ENCODE measurements at regions not wholly inside any gene's neighbourhood (a gene's known extent, or its start where the extent isn't known, plus 50 kb on each side); places are given as distances from the start of the nearest gene placed in this dataset.
"Not testable (repeated sequence)": the region's sequence is repeated elsewhere in the genome, so short reads cannot be mapped to it uniquely, and the experiment has no call there.

- H3K27me3 ChIP-seq (replicated peaks): no peaks in the 10 kb centered on the region
- DNase-seq (ENCODE audit: low read depth in 1 of 2, low spot score in 2 of 2): no peak
- H3K36me3 ChIP-seq: no peaks in the 10 kb centered on the region
- H3K9me3 ChIP-seq (replicated peaks): no peaks in the 10 kb centered on the region; the same call in 1 of the 2 replicates
- H3K27ac ChIP-seq: no peak overlapping the region
- no peak overlapping the region for H3K4me3 ChIP-seq
- H3K4me1 ChIP-seq (replicated peaks): no peaks in the 10 kb centered on the region
Measured at GRCh38 chr5:67636091-67636490, 439.5 kb upstream of the CD180 start.

- not testable (repeated sequence) for H3K9me3 ChIP-seq (replicated peaks); DNase-seq (ENCODE audit: low read depth in 1 of 2, low spot score in 2 of 2); H3K27ac ChIP-seq; H3K27me3 ChIP-seq (replicated peaks); H3K4me1 ChIP-seq (replicated peaks); H3K4me3 ChIP-seq; H3K36me3 ChIP-seq
Measured at GRCh38 chr5:67627079-67627478, 430.5 kb upstream of the CD180 start.

- no peak for DNase-seq (ENCODE audit: low read depth in 1 of 2, low spot score in 2 of 2)
- H3K27me3 ChIP-seq (replicated peaks): no peaks in the 10 kb centered on the region
- H3K36me3 ChIP-seq: no peaks in the 10 kb centered on the region
- H3K4me1 ChIP-seq (replicated peaks): no peaks in the 10 kb centered on the region
- H3K4me3 ChIP-seq: no peak overlapping the region
- no peak overlapping the region for H3K27ac ChIP-seq
- peaks cover 6% of the 10 kb centered on the region; the same call in 1 of the 2 replicates for H3K9me3 ChIP-seq (replicated peaks)
Measured at GRCh38 chr5:67623078-67623477, 426.5 kb upstream of the CD180 start.

- H3K9me3 ChIP-seq (replicated peaks): peaks cover 6% of the 10 kb centered on the region; the same call in 1 of the 2 replicates
- no peaks in the 10 kb centered on the region for H3K27me3 ChIP-seq (replicated peaks)
- H3K27ac ChIP-seq: no peak overlapping the region
- no peak for DNase-seq (ENCODE audit: low read depth in 1 of 2, low spot score in 2 of 2)
- no peaks in the 10 kb centered on the region for H3K4me1 ChIP-seq (replicated peaks)
- H3K36me3 ChIP-seq: no peaks in the 10 kb centered on the region
- H3K4me3 ChIP-seq: no peak overlapping the region
Measured at GRCh38 chr5:67620424-67621397, 424.1 kb upstream of the CD180 start.

GRCh38 chr5:67619636-67620035, 423.0 kb upstream of the CD180 start:
- no peak for DNase-seq (ENCODE audit: low read depth in 1 of 2, low spot score in 2 of 2)
- no peak overlapping the region for H3K27ac ChIP-seq
- no peaks in the 10 kb centered on the region for H3K36me3 ChIP-seq
- no peaks in the 10 kb centered on the region for H3K27me3 ChIP-seq (replicated peaks)
- H3K4me3 ChIP-seq: no peak overlapping the region
- H3K4me1 ChIP-seq (replicated peaks): no peaks in the 10 kb centered on the region
- H3K9me3 ChIP-seq (replicated peaks): peaks cover 6% of the 10 kb centered on the region; the same call in 1 of the 2 replicates

GRCh38 chr5:67619235-67619634, 422.6 kb upstream of the CD180 start:
- Histone ChIP-seq H3K9me3 (replicated peaks) (peaks cover 6% of the 10 kb centered on the region; the same call in 1 of the 2 replicates), H3K4me1 (replicated peaks) (no peaks in the 10 kb centered on the region), H3K4me3 (no peak overlapping the region), H3K36me3 (no peaks in the 10 kb centered on the region), H3K27ac (no peak overlapping the region), H3K27me3 (replicated peaks) (no peaks in the 10 kb centered on the region)
- no peak for DNase-seq (ENCODE audit: low read depth in 1 of 2, low spot score in 2 of 2)

- Histone ChIP-seq H3K9me3 (replicated peaks) (peaks cover 6% of the 10 kb centered on the region; the same call in 1 of the 2 replicates), H3K4me1 (replicated peaks) (no peaks in the 10 kb centered on the region)
- no peak for DNase-seq (ENCODE audit: low read depth in 1 of 2, low spot score in 2 of 2)
Measured at GRCh38 chr5:67617051-67617450, 420.5 kb upstream of the CD180 start.

GRCh38 chr5:67612961-67613360, 416.4 kb upstream of the CD180 start:
- Histone ChIP-seq H3K4me3 (no peak overlapping the region), H3K27ac (no peak overlapping the region), H3K36me3 (no peaks in the 10 kb centered on the region), H3K27me3 (replicated peaks) (no peaks in the 10 kb centered on the region), H3K9me3 (replicated peaks) (peaks cover under 1% of the 10 kb centered on the region; the same call in 1 of the 2 replicates), H3K4me1 (replicated peaks) (no peaks in the 10 kb centered on the region)
- DNase-seq (ENCODE audit: low read depth in 1 of 2, low spot score in 2 of 2): no peak

More at GRCh38 chr5:67617051-67617450, 420.5 kb upstream of the CD180 start:
- Histone ChIP-seq H3K36me3 (no peaks in the 10 kb centered on the region), H3K27me3 (replicated peaks) (no peaks in the 10 kb centered on the region), H3K4me3 (no peak overlapping the region), H3K27ac (no peak overlapping the region)

- Histone ChIP-seq H3K36me3 (no peaks in the 10 kb centered on the region), H3K4me3 (no peak overlapping the region), H3K27ac (no peak overlapping the region), H3K27me3 (replicated peaks) (no peaks in the 10 kb centered on the region), H3K4me1 (replicated peaks) (no peaks in the 10 kb centered on the region), H3K9me3 (replicated peaks) (peaks cover 11% of the 10 kb centered on the region)
- DNase-seq (ENCODE audit: low read depth in 1 of 2, low spot score in 2 of 2): no peak
Measured at GRCh38 chr5:67610186-67610912, 413.8 kb upstream of the CD180 start.

GRCh38 chr5:67607958-67608357, 411.4 kb upstream of the CD180 start:
- Histone ChIP-seq H3K27me3 (replicated peaks) (no peaks in the 10 kb centered on the region), H3K4me3 (no peak overlapping the region), H3K9me3 (replicated peaks) (peaks cover 11% of the 10 kb centered on the region; the same call in 1 of the 2 replicates), H3K36me3 (no peaks in the 10 kb centered on the region), H3K4me1 (replicated peaks) (no peaks in the 10 kb centered on the region), H3K27ac (no peak overlapping the region)
- no peak for DNase-seq (ENCODE audit: low read depth in 1 of 2, low spot score in 2 of 2)

GRCh38 chr5:67606586-67606947, 410.0 kb upstream of the CD180 start:
- peaks cover 11% of the 10 kb centered on the region; the same call in 1 of the 2 replicates for H3K9me3 ChIP-seq (replicated peaks)
- no peaks in the 10 kb centered on the region for H3K36me3 ChIP-seq
- no peaks in the 10 kb centered on the region for H3K27me3 ChIP-seq (replicated peaks)
- H3K4me3 ChIP-seq: no peak overlapping the region
- no peak overlapping the region for H3K27ac ChIP-seq
- no peak for DNase-seq (ENCODE audit: low read depth in 1 of 2, low spot score in 2 of 2)
- H3K4me1 ChIP-seq (replicated peaks): no peaks in the 10 kb centered on the region

- Histone ChIP-seq H3K4me1 (replicated peaks) (no peaks in the 10 kb centered on the region), H3K9me3 (replicated peaks) (peaks cover 11% of the 10 kb centered on the region; the same call in 1 of the 2 replicates), H3K36me3 (no peaks in the 10 kb centered on the region), H3K4me3 (no peak overlapping the region), H3K27me3 (replicated peaks) (no peaks in the 10 kb centered on the region), H3K27ac (no peak overlapping the region)
- no peak for DNase-seq (ENCODE audit: low read depth in 1 of 2, low spot score in 2 of 2)
Measured at GRCh38 chr5:67605730-67606585, 409.4 kb upstream of the CD180 start.

- H3K27me3 ChIP-seq (replicated peaks): no peaks in the 10 kb centered on the region
- H3K4me3 ChIP-seq: no peak overlapping the region
- H3K4me1 ChIP-seq (replicated peaks): no peaks in the 10 kb centered on the region
- DNase-seq (ENCODE audit: low read depth in 1 of 2, low spot score in 2 of 2): no peak
- H3K36me3 ChIP-seq: no peaks in the 10 kb centered on the region
- H3K27ac ChIP-seq: no peak overlapping the region
- H3K9me3 ChIP-seq (replicated peaks): no peaks in the 10 kb centered on the region
Measured at GRCh38 chr5:67591491-67591890, 394.9 kb upstream of the CD180 start.

Data from SJSA1 (cell line).